Activated naive CD4-positive, alpha-beta T cell treated with anti-CD3 and anti-CD28 coated beads, Interleukin-2, amount 10 ng/mL, durations not matched to agents 7 days and 5 days (primary cell): ENCODE measurements at regions not wholly inside any gene's neighbourhood (a gene's known extent, or its start where the extent isn't known, plus 50 kb on each side); places are given as distances from the start of the nearest gene placed in this dataset.

Source experiments
- CTCF ChIA-PET: fragments of 350-600 bp; sonication (Branson Sonifier 250); formaldehyde crosslinking; loops from one replicate; lab custom pipeline; 2021; ENCODE audit warnings: antibody characterized with exemption; lab: Charles Lee
- DNase-seq: peaks from one replicate; pipeline ENCODE4 v3.0.0-alpha.2; 2020
- H3K27ac Mint-ChIP-seq: one replicate; pipeline ENCODE4 v1.8.0; 2021; ENCODE audit warnings: mild to moderate bottlenecking, moderate library complexity, mixed read lengths
- H3K27me3 Mint-ChIP-seq: one replicate; pipeline ENCODE4 v1.8.0; 2021; ENCODE audit warnings: mild to moderate bottlenecking, mixed read lengths
- H3K36me3 Mint-ChIP-seq: one replicate; pipeline ENCODE4 v1.8.0; 2021; ENCODE audit warnings: mixed read lengths
- H3K4me1 Mint-ChIP-seq: one replicate; pipeline ENCODE4 v1.8.0; 2021; ENCODE audit warnings: mixed read lengths
- H3K4me3 Mint-ChIP-seq: one replicate; pipeline ENCODE4 v1.8.0; 2021; ENCODE audit warnings: mild to moderate bottlenecking, moderate library complexity, mixed read lengths
- H3K9me3 Mint-ChIP-seq: one replicate; pipeline ENCODE4 v1.8.0; 2021; ENCODE audit warnings: mixed read lengths

- CTCF ChIA-PET = no interaction called here
- no peaks in the 10 kb centered on the region for H3K4me1 Mint-ChIP-seq
- H3K4me3 Mint-ChIP-seq = no peak overlapping the region
- H3K9me3 Mint-ChIP-seq = peaks cover 1% of the 10 kb centered on the region
- no peaks in the 10 kb centered on the region for H3K36me3 Mint-ChIP-seq
- no peak for DNase-seq
- no peaks in the 10 kb centered on the region for H3K27me3 Mint-ChIP-seq
- H3K27ac Mint-ChIP-seq = no peak overlapping the region
These were observed 314.1 kb upstream of the KIF2A start for GRCh38 chr5:61991866-61992265.

- no peaks in the 10 kb centered on the region for H3K36me3 Mint-ChIP-seq
- CTCF ChIA-PET = no interaction called here
- no peak overlapping the region for H3K27ac Mint-ChIP-seq
- no peaks in the 10 kb centered on the region for H3K9me3 Mint-ChIP-seq
- no peak for DNase-seq
- H3K4me1 Mint-ChIP-seq = no peaks in the 10 kb centered on the region
- no peaks in the 10 kb centered on the region for H3K27me3 Mint-ChIP-seq
- H3K4me3 Mint-ChIP-seq = no peak overlapping the region
These were observed 312.6 kb upstream of the KIF2A start for GRCh38 chr5:61993295-61993927.

GRCh38 chr5:61994171-61994570 lies 311.8 kb upstream of the KIF2A start:
- no peaks in the 10 kb centered on the region for H3K9me3 Mint-ChIP-seq
- H3K36me3 Mint-ChIP-seq = no peaks in the 10 kb centered on the region
- CTCF ChIA-PET = no interaction called here
- DNase-seq = no peak
- no peak overlapping the region for H3K27ac Mint-ChIP-seq
- no peaks in the 10 kb centered on the region for H3K27me3 Mint-ChIP-seq
- H3K4me3 Mint-ChIP-seq = no peak overlapping the region
- no peaks in the 10 kb centered on the region for H3K4me1 Mint-ChIP-seq

GRCh38 chr5:61995486-61995885 lies 310.5 kb upstream of the KIF2A start:
- Mint-ChIP-seq H3K9me3 (no peaks in the 10 kb centered on the region), H3K27me3 (no peaks in the 10 kb centered on the region), H3K4me1 (no peaks in the 10 kb centered on the region), H3K4me3 (no peak overlapping the region), H3K27ac (no peak overlapping the region), H3K36me3 (no peaks in the 10 kb centered on the region)
- no peak for DNase-seq
- CTCF ChIA-PET = no interaction called here

GRCh38 chr5:61999371-61999770 lies 306.6 kb upstream of the KIF2A start:
- H3K36me3 Mint-ChIP-seq = no peaks in the 10 kb centered on the region
- no peaks in the 10 kb centered on the region for H3K4me1 Mint-ChIP-seq
- H3K27me3 Mint-ChIP-seq = no peaks in the 10 kb centered on the region
- no peak for DNase-seq
- no peak overlapping the region for H3K27ac Mint-ChIP-seq
- H3K9me3 Mint-ChIP-seq = no peaks in the 10 kb centered on the region
- CTCF ChIA-PET = no interaction called here
- no peak overlapping the region for H3K4me3 Mint-ChIP-seq

- H3K27ac Mint-ChIP-seq = no peak overlapping the region
- CTCF ChIA-PET = no interaction called here
- no peaks in the 10 kb centered on the region for H3K4me1 Mint-ChIP-seq
- no peaks in the 10 kb centered on the region for H3K27me3 Mint-ChIP-seq
- H3K9me3 Mint-ChIP-seq = no peaks in the 10 kb centered on the region
- H3K36me3 Mint-ChIP-seq = no peaks in the 10 kb centered on the region
- no peak overlapping the region for H3K4me3 Mint-ChIP-seq
- no peak for DNase-seq
These were observed 305.4 kb upstream of the KIF2A start for GRCh38 chr5:62000646-62001045.

GRCh38 chr5:62001640-62002039 lies 304.4 kb upstream of the KIF2A start:
- Mint-ChIP-seq H3K4me1 (no peaks in the 10 kb centered on the region), H3K9me3 (no peaks in the 10 kb centered on the region), H3K36me3 (no peaks in the 10 kb centered on the region), H3K27me3 (no peaks in the 10 kb centered on the region), H3K4me3 (no peak overlapping the region), H3K27ac (no peak overlapping the region)
- CTCF ChIA-PET = no interaction called here
- DNase-seq = no peak

GRCh38 chr5:62002436-62002835 lies 303.6 kb upstream of the KIF2A start:
- DNase-seq = no peak
- no peaks in the 10 kb centered on the region for H3K27me3 Mint-ChIP-seq
- no peak overlapping the region for H3K4me3 Mint-ChIP-seq
- H3K9me3 Mint-ChIP-seq = no peaks in the 10 kb centered on the region
- H3K27ac Mint-ChIP-seq = no peak overlapping the region
- CTCF ChIA-PET = no interaction called here
- no peaks in the 10 kb centered on the region for H3K4me1 Mint-ChIP-seq
- no peaks in the 10 kb centered on the region for H3K36me3 Mint-ChIP-seq

GRCh38 chr5:62005551-62005950 lies 300.5 kb upstream of the KIF2A start:
- CTCF ChIA-PET = no interaction called here
- no peaks in the 10 kb centered on the region for H3K4me1 Mint-ChIP-seq
- no peak for DNase-seq
- no peaks in the 10 kb centered on the region for H3K27me3 Mint-ChIP-seq
- H3K36me3 Mint-ChIP-seq = no peaks in the 10 kb centered on the region
- H3K9me3 Mint-ChIP-seq = no peaks in the 10 kb centered on the region
- no peak overlapping the region for H3K4me3 Mint-ChIP-seq
- no peak overlapping the region for H3K27ac Mint-ChIP-seq

- Mint-ChIP-seq H3K4me3 (no peak overlapping the region), H3K27ac (no peak overlapping the region), H3K36me3 (no peaks in the 10 kb centered on the region), H3K4me1 (no peaks in the 10 kb centered on the region), H3K27me3 (no peaks in the 10 kb centered on the region), H3K9me3 (no peaks in the 10 kb centered on the region)
- DNase-seq = no peak
- CTCF ChIA-PET = no interaction called here
These were observed 298.5 kb upstream of the KIF2A start for GRCh38 chr5:62007457-62007856.

GRCh38 chr5:62011089-62011664 lies 294.8 kb upstream of the KIF2A start:
- no peaks in the 10 kb centered on the region for H3K36me3 Mint-ChIP-seq
- CTCF ChIA-PET = no interaction called here
- no peaks in the 10 kb centered on the region for H3K4me1 Mint-ChIP-seq
- DNase-seq = no peak
- H3K27me3 Mint-ChIP-seq = no peaks in the 10 kb centered on the region
- no peak overlapping the region for H3K4me3 Mint-ChIP-seq
- H3K27ac Mint-ChIP-seq = no peak overlapping the region
- no peaks in the 10 kb centered on the region for H3K9me3 Mint-ChIP-seq

GRCh38 chr5:62017092-62017491 lies 288.9 kb upstream of the KIF2A start:
- CTCF ChIA-PET = no interaction called here
- DNase-seq = no peak
- Mint-ChIP-seq H3K4me3 (no peak overlapping the region), H3K36me3 (no peaks in the 10 kb centered on the region), H3K9me3 (no peaks in the 10 kb centered on the region), H3K27me3 (no peaks in the 10 kb centered on the region), H3K27ac (no peak overlapping the region), H3K4me1 (no peaks in the 10 kb centered on the region)

GRCh38 chr5:62029303-62029702 lies 276.7 kb upstream of the KIF2A start:
- no peak for DNase-seq
- CTCF ChIA-PET = no interaction called here
- Mint-ChIP-seq H3K27me3 (no peaks in the 10 kb centered on the region), H3K36me3 (no peaks in the 10 kb centered on the region), H3K4me3 (no peak overlapping the region), H3K4me1 (no peaks in the 10 kb centered on the region), H3K27ac (no peak overlapping the region), H3K9me3 (no peaks in the 10 kb centered on the region)

GRCh38 chr5:62030326-62030725 lies 275.7 kb upstream of the KIF2A start:
- Mint-ChIP-seq H3K36me3 (no peaks in the 10 kb centered on the region), H3K9me3 (peaks cover 3% of the 10 kb centered on the region), H3K4me3 (no peak overlapping the region), H3K27me3 (no peaks in the 10 kb centered on the region), H3K27ac (no peak overlapping the region), H3K4me1 (no peaks in the 10 kb centered on the region)
- DNase-seq = no peak
- CTCF ChIA-PET = no interaction called here

- Mint-ChIP-seq H3K9me3 (peaks cover 3% of the 10 kb centered on the region), H3K4me1 (no peaks in the 10 kb centered on the region), H3K4me3 (no peak overlapping the region), H3K27me3 (no peaks in the 10 kb centered on the region), H3K36me3 (no peaks in the 10 kb centered on the region), H3K27ac (no peak overlapping the region)
- DNase-seq = no peak
- CTCF ChIA-PET = interaction anchor here (1.8 kb wide), 1 partner anchor 10 kb away, joined by 4 read pairs; no protein-coding TSS in a partner anchor
These were observed 268.0 kb upstream of the KIF2A start for GRCh38 chr5:62038024-62038423.
